ENCODE measurements at regions not wholly inside any gene's neighbourhood (a gene's known extent, or its start where the extent isn't known, plus 50 kb on each side); places are given as distances from the start of the nearest gene placed in this dataset.

DNA sequence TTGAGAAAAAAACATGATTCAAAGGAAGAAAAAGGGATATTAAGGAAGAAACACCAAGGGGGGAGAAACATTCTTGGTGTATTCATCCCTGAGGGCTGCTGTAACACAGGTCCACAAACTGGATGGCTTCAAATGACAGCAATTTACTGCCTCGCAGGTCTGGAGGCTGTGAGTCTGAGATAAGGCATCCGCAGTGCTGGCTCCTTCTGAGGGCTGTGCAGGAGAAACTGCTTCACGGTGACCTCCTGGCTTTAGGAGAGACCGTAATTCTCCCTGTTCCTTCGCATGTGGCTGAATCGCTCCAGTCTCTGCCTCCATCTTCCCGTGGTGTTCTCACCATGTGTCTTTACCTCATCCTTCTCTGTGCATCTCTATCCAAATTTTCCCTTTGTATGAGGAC, 490.7 kb downstream of the EIPR1 start:
- TF ChIP-seq POLR2A (IDR thresholded peaks at IDR 0.05) = no peak
- TF ChIP-seq, protein P1, sequence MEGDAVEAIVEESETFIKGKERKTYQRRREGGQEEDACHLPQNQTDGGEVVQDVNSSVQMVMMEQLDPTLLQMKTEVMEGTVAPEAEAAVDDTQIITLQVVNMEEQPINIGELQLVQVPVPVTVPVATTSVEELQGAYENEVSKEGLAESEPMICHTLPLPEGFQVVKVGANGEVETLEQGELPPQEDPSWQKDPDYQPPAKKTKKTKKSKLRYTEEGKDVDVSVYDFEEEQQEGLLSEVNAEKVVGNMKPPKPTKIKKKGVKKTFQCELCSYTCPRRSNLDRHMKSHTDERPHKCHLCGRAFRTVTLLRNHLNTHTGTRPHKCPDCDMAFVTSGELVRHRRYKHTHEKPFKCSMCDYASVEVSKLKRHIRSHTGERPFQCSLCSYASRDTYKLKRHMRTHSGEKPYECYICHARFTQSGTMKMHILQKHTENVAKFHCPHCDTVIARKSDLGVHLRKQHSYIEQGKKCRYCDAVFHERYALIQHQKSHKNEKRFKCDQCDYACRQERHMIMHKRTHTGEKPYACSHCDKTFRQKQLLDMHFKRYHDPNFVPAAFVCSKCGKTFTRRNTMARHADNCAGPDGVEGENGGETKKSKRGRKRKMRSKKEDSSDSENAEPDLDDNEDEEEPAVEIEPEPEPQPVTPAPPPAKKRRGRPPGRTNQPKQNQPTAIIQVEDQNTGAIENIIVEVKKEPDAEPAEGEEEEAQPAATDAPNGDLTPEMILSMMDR (IDR thresholded peaks at IDR 0.05) = no peak

All from suprapubic skin (tissue), 3 donors.